Medulla oblongata (tissue), 1 donor: ENCODE measurements at regions not wholly inside any gene's neighbourhood (a gene's known extent, or its start where the extent isn't known, plus 50 kb on each side); places are given as distances from the start of the nearest gene placed in this dataset.

ENCODE experiments used
- DNase-seq: peaks from one replicate; pipeline ENCODE4 v3.0.0-alpha.2; 2015; ENCODE audit errors: extremely low spot score

DNA sequence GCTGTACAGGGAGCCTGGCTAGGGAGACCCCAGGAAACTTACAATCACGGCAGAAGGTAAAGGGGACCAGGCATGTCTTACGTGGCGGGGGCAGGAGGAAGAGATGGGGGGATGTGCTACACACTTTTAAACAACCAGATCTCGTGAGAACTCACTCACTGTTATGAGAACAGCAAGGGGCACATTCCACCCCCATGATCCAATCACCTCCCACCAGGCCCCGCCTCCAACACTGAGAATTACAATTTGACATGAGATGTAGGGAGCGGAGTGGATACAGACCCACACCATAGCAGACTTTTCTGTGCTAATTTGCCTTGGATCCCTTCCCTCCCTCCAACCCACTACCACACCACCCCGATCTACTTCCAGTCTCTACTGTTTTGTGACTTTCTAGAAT, 106.7 kb upstream of the PEG3 start:
- DNase-seq = no peak

DNA sequence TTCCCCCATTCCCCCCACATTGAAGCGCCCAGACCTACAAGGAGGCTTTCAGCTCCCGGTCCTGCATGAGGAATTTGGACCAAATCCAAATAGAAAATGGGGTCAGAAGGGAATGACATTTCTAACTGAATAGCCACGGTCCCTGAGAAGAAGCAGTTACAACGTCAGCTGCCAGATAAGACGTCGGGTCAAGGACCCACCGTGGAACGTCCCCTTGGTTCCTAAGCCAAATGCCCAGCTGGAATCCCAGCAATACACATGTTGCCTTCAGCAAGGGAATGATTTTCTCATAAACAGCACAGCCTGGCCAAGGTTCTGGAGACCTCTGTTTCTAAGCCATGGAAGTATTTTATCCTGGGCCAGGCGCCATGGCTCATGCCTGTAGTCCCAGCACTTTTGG, 109.1 kb upstream of the PEG3 start:
- no peak for DNase-seq

DNA sequence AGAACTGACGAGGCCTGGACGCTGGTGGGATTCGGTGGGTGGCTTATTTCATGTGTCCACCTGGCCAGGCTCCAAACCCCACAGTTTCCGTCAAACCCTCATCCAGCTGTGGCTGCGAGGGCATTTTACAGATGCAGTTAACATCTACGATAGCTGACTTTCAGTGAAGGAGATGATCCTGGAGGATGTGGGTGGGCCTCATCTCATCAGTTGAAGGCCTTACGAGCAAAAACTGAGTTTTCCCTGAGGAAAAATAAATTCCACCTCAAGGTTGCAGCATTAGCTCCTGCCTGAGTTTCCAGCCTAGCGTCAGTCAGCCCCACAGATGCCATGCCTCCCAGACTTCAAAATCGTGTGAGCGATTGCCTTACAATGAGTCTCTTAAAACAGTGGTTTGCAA, 111.1 kb upstream of the PEG3 start:
- no peak for DNase-seq

DNA sequence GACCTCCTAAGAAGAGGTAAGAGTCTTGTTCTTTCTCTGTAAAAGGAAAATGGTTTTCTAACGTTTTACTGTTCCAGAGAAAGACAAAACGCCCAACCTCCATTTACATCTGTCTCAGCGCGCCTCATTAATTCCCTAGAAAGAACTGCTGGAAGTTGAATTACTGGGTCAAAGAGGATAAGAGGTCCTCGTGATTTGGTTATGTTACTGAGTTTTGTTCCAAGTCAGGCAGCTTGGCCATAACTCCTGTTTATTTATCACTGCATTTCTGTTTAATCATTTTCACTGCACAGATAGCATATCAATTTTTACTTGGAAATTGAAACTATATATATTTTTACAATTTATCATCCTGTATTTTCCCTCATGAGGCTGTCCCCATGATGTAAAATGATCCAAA, 112.9 kb upstream of the PEG3 start:
- DNase-seq = no peak

DNA sequence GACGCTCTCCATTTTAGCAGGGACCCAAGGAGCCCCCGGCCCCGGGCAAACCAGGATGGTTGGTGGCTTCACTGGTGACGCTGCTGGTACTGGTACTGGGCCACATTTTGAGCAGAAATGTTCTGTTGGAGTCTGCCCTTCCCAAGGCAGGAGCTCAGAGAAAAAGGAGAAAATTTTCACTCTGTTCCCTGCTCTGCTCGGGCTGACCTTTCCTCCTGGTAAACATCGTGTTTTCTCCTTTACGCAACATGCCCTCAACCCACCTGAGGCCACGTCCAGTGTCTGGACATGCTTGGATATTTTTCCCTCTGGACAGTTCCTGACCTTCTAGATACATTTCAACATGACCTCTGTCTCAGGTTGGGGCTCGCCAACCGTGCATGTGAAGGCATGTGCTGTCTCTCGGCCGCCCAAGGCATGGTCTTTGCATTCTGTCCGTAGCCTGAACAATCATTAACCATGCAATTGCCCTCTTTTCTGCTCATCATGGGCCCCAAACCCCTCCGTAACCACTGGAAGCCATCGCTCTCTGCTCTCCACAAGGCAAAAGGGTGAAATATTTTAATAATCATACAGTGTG, 115.2 kb upstream of the PEG3 start:
- DNase-seq = no peak

DNA sequence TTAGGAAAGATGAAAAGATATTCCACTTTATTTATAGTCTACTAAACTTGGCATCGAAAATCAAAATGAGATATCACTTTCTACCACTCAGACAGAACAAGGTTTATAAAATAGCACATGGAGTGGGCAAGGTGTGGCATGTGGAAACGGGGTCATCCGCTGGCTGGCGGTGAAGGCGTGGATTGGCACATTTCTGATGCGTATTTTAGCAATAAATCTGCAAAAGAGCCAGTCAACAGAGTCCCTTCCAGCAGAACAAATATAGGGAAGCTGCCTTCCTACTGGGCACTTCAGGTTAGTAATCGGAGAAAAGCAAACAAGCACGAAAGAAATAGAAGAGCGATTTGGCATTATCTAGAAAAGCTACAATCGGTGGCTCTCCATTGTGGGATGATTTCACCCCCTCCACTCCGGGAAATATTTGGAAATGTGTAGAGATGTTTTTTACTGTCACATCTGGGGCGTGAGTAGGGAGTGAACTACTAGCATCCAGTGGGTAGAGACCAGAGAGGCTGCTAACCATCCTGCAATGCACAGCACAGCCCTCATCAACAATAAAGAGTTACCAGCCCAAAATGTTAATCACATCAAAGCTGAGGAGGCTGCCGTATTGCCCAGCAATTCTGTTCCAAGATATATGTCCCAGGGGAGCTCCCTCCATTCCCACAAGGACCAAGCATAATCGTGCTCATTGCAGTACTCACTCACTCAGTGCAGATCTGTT, 116.1 kb upstream of the PEG3 start:
- DNase-seq = no peak

DNA sequence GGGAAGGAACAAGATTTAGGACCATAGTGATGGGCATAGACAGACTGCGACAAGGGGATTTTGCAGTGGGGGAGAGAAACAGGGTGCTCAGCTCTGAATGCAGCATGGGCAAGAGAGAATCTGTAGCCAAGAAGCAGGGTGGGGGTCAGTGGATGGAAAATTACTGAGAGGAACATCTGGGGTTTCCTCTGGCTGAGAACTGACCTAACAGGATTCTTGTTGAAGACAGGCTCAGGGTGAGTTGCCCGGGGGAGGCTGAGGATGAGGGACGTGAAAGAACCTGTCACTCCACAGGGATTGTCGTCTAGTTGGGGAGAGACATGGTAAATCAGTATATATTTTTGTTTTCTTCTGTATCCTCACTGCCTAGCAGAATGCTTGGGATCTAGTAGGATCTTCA, 118.7 kb upstream of the PEG3 start:
- no peak for DNase-seq

DNA sequence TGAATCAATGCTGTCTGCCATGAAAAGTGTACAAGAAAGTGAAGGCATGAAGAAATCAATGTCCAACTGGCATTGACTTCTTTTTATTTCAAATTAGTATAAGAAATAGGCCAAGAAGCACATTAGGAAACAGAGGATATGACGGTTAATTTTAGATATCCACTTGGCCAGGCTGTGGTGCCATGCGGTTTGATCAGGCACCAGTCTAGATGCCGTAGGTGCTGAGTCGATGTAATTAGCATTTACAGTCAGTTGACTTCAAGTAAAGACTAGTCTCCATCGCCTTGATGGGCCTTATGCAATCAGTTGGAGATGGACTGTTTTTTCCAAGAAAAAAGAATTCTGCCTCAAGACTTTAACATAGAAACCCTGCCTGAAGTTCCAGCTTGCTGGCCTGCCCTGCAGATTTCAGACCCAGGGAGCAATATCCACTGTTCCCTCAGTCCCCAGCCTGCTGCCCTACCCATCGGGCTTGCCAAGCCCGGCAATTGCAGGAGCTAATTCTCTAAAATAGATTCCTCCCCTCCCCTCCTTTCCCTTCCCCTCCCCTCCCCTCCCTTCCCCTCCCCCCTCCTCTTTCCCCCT, 120.5 kb upstream of the PEG3 start:
- no peak for DNase-seq

DNA sequence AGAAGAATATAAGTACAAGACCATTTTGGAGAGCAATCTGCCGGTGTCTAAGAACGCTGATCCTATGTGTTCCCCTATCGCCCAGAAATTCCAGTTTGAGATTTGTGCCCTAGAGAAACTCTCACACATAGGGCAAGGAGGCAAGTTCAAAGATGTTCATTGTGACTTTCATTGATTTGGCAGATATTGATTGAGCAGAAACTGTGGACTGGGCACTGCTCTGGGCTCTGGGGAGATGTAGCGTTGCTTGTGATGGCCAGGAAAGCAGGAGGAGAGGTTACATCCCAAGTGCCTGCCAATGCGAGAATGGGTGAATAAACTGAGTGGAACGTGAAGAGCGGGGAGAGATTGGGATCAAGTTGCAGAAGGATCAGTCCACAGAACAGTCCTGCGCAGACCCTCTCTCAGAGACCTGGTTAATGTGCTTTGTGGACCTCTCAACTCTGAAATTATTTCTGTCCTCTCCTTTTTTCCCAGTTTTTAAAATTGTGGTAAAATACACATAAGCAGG, 123.9 kb upstream of the PEG3 start:
- no peak for DNase-seq

DNA sequence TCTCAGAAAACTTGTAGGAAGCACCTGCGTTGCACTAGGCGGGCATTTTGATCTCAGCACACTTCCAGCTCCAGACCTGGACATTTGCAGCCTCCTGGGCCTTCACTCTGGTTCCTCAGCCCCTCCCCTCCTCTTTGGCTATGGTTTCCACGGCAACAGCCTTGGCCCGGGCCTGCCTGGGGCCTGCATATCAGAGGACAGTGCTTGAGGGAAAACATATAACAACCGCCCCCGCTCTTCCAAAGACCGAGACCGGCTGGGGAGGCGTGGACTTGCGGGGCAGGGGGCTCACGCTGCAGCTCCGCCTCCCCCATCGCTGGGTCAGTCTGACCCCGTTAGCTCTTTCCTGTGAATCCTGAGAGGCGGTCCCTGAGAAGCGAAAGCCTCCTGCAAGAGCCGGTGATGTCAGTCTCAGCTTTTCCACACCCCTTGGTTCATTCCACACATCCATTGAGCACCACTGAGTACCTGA, 125.7 kb upstream of the PEG3 start:
- DNase-seq = no peak

DNA sequence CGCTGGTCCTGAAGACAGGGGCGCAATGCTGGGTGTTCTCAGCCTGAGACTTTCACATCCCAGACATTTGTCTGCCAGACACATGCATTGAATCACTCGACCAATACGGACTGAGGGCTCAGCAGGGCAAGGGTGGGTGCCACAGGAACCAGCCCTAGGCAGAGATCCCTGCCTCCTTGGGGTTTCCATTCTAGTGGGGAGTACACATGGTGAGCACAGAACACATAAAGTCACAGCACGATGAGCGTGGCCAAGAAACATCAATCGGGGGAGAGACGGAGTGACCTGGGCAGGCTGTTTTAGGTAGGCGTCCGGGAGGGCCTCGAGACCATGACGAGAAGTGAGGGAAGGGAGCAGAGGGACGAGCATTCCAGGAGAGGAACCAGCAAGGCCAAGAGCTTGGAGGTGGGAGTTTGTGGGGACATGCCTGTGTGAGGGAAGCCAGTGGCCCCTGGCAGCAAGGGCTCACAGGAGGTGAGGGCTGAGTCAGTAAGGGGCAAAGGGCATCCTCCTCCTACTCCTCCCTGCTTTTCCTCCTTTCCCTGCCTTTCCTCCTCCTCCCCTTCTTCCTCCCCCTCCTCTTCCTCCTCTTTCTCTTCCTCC, 126.3 kb upstream of the PEG3 start:
- no peak for DNase-seq

DNA sequence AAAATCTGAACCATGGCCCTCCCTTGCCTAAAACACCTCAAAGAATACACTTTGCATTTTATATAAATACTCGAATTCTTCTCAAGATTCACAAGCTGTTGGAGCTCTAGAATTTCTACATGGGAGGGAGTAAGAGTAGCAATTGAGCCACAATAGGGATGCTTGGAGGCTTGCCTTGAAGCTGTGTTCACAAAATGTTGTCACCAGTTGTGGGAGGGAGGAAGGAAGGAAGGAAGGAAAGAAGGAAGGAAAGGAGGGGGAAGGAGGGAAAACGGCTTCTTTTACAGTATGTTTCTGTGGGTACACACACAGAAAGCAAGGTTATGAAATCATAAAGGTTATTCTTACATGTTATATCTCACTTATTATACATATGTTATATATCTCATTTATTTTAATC, 128.6 kb upstream of the PEG3 start:
- no peak for DNase-seq

DNA sequence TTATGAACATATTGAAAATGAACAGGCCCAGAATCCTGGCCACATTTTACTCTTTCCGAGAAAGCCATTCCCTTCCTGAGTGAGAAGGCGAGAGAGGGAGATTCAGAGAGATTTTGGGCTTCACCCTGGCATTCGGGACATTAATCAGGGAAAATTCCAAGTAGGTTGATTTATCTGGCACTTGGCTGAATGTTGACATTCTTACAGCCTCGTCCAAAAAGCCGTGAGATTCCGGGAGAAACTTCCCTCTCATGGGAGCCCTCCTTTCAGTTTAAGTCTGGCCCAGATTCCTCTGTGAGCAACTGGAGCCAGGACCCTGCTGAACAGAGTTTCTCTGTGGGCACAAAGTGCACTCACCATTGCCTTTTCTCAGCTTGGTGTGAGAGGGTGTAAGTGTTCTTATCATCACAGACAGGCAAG, 129.2 kb upstream of the PEG3 start:
- DNase-seq = peak; percentile 19

DNA sequence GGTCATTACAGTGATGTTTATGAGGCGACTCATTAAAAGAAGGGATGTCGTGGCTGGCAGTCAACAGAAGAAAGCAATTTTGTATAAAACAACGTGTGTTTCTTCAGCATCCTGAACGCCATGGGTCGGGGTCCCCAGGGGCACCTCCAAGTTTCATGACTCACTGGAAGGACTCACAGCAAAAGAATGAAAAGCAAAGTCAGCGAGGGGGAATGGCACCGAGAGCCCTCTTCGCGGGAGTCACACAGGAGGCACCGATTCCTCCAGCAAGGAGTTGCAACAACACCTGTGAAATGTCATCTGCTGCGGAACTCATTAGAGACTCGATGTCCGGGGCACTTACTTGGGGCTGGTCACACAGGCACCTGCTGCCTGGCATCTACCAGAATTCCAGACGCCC, 130.7 kb upstream of the PEG3 start:
- no peak for DNase-seq

DNA sequence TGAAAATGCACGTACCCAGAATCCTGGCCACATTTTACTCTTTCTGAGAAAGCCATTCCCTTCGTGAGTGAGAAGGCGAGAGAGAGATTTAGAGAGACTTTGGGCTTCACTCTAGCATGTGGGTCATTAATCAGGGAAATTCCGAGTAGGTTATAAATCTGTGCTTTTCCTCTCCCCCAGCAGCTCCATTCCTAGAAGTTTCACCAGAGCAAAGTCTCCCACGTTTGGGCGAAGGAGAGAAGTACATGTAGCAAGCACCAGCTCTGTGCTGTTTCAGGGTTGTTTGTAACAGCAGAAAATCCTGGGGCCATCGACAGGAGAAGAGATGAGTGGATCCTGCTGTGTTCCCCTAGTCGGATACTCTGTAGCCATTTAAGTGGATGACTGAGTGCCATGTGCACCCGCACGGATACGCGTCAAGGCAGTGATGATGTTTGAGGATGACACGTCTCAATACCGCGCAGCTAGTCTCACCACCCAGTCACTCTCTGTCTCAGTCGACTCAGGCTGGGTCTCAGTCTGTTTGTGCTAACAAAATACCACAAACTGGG, 131.8 kb upstream of the PEG3 start:
- no peak for DNase-seq

DNA sequence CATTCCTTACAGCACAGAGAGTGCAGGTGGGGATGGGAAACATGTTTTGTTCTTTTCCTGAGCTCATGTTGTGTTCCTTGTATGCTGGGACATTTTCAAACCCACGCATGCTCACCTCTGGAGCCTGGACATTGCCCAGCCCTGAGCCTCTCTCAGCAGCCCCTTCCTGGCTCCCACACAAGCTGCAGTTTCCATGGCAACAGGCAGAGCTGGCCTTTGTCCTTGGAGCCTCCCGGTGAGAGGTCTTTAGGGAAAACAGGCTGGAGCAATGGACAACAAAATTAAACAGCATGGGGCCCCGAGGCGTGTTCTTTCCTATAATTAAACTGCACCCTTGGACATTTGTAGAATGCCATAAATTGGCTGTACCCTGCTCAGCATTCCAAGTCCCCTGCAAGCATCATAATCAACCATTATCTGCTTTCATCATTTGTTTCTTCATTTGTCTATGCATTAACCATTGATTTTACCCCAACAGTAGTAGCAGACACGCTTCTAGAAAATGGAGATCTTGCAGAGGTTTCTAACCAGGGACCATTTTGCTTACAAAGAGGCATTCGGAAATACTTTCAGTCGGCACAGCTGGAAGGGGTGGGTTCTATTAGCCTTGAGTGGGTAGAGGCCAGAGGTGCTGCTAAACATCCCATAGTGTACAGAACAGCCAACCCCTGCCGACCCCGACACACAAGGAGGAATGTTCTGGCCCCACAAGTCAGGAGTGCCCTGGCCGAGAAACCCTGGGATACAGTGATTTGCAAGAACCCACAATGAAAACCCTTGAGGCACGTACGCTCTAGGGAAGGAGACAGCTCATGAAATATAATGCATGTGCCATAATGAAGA, 133.4 kb upstream of the PEG3 start:
- no peak for DNase-seq

DNA sequence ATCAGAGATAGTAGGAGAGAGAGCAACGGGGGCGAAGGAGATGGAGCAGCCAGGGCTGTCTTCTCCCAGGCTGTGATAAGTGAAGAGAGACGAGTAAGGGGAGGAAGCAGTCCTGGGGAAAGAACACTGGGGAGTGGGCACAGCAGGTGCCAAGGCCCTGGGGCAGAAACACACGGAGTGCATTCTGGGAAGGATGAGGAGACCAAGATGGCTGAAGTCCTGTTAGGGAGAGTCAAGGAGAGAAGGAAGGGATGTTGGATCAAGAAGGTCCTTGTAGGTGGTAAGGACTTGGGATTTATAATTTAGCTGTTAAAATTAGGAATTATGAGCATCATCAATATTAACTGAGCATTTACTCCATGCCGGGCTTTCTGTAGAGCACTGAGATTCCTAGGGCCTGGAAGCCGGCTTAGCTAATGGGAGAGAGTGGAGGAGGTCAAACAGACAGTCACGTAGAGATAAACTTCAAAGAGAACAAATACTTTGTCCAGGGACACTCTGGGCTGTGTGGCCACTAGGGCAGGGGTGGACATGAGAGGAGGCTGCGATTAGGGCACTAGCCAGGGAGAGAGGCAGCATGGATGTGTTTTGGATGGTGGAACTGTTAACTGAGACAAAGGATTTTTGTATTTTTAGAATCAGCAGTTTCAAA, 134.2 kb upstream of the PEG3 start:
- no peak for DNase-seq

DNA sequence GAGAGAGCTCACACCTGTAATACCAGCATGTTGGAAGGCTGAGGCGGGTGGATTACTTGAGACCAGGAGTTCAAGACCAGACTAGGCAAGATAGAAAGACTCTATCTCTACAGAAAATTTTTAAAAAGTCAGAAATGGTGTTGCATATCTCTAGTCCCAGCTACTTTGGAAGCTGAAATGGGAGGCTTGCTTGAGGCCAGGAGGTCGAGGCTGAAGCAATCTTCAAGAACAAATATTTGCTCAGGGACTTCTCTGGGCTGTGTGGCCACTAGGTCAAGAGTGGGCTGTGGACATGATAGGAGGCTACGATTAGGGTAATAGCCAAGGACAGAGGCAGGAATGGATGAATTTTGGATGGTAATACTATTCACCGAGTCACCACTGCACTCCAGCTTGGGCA, 135.8 kb upstream of the PEG3 start:
- DNase-seq = no peak

DNA sequence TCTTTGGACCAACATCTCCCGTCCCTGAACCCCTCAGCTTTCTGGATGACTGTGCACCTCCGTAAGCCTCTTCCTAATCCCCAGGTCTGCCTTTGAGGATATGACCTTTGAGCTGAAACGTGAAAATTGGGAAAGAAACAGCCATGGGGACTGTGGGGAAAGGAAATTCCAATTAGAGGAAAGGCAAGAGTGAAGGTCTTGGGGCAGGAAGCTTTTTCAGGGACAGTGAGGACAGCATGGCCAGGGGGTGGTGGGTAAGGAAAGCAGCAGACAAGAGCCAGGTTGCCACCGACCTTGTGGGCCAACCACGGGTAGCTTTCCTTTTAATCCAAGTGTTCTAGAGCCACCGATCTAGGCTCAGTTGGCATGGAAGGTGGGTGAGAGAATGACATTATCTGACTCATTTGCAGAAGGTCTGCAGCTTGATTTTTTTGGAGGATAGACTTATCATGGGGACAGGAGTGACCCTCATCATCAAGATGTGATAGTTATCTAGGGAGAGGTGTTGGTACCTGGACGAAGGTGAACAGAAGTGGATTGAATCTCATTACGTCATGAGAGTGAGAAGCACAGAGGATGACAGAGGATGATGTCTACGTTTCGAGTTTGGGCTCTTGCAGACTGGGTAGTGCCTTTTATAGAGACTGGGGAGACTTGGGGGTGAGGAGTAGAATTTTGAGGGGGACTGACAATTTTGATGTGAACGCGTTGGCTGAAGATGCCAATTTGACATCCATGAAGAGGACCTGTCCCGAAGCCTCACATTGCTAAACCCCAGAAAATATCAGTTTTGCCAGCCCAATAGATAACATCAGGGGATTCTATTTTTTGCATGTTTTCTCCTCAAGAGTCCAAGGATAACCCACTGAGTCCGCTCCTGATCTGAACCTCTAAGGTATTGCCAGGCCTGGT, 136.7 kb upstream of the PEG3 start:
- DNase-seq = no peak

DNA sequence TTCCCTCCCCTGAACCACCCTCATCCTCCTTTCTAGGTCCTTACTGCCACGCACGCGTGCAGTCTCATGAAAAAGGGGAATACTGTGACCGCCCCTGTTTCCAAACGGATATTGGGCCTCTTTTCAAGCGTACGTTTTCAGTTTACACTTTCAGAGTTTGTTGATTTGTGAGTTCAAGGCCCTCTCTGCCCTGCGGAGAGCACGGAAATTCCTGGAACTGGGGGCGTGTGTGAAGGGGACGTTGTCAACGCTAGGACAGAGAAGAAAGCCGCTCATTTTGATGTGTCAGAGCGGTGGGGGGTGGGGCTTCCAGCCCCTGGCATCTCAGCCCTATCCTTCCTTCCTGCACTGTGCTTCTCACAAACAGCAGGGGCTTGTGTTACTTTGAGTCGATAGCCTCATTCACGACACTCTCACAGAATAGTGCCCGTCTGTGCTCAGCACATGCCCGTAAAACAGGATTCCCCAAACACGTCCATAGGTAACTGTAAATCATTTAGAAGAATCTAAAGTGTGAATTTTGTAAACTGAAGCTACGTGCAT, 137.6 kb upstream of the PEG3 start:
- DNase-seq = no peak
